CD4-positive, alpha-beta memory T cell (primary cell): ENCODE measurements at regions not wholly inside any gene's neighbourhood (a gene's known extent, or its start where the extent isn't known, plus 50 kb on each side); places are given as distances from the start of the nearest gene placed in this dataset.

ENCODE experiments used
- CTCF ChIA-PET: fragments of 350-600 bp; sonication (Branson Sonifier 250); formaldehyde crosslinking; loops from one replicate; lab custom pipeline; 2021; ENCODE audit warnings: inconsistent platforms; ENCODE audit not compliant: partially characterized antibody; lab: Charles Lee
- POLR2A ChIA-PET: fragments of 350-600 bp; sonication (Branson Sonifier 250); formaldehyde crosslinking; loops from one replicate; lab custom pipeline; 2021; ENCODE audit not compliant: partially characterized antibody; lab: Charles Lee
- DNase-seq, 5 donors: peaks; one replicate each; pipeline versions ENCODE4 v3.0.0 to v3.0.0-alpha.2; 2020 to 2022; ENCODE audit warnings: mixed read lengths in 1 of 5
- H3K27ac ChIP-seq: one replicate; pipeline ENCODE4 v1.7.0; 2013; ENCODE audit warnings: low read depth, low read length
- H3K27me3 ChIP-seq: 2 replicates; pipeline ENCODE4 v1.7.0; 2013; ENCODE audit warnings: mild to moderate bottlenecking, low read length, moderate library complexity; ENCODE audit not compliant: insufficient read depth
- H3K36me3 ChIP-seq: 2 replicates; pipeline ENCODE4 v1.7.0; 2013; ENCODE audit warnings: mild to moderate bottlenecking, low read length, moderate library complexity; ENCODE audit not compliant: insufficient read depth
- H3K4me1 ChIP-seq: 2 replicates; pipeline ENCODE4 v1.7.0; 2013; ENCODE audit warnings: mild to moderate bottlenecking, low read length, moderate library complexity; ENCODE audit not compliant: insufficient read depth
- H3K4me3 ChIP-seq, 2 donors: one replicate each; pipeline ENCODE4 v1.7.0; 2013; ENCODE audit warnings: low read length in 2 of 2, mild to moderate bottlenecking in 1 of 2
- H3K9me3 ChIP-seq, 2 donors: one replicate each; pipeline ENCODE4 v1.7.0; 2013; ENCODE audit warnings: low read length in 2 of 2, control low read depth in 1 of 2; ENCODE audit not compliant: control insufficient read depth in 1 of 2
- H3K27ac Mint-ChIP-seq, 7 donors: one replicate each; pipeline ENCODE4 v1.8.0; 2020 to 2021; ENCODE audit warnings: mixed read lengths in 7 of 7, mild to moderate bottlenecking in 6 of 7, inconsistent platforms in 3 of 7, moderate library complexity in 3 of 7
- H3K27me3 Mint-ChIP-seq, 2 donors: one replicate each; pipeline ENCODE4 v1.8.0; 2020 to 2021; ENCODE audit warnings: mixed read lengths in 2 of 2
- H3K36me3 Mint-ChIP-seq, 2 donors: one replicate each; pipeline ENCODE4 v1.8.0; 2020 to 2021; ENCODE audit warnings: mixed read lengths in 2 of 2, inconsistent platforms in 1 of 2, mild to moderate bottlenecking in 1 of 2
- H3K4me1 Mint-ChIP-seq, 4 donors: one replicate each; pipeline ENCODE4 v1.8.0; 2020 to 2021; ENCODE audit warnings: mixed read lengths in 4 of 4, mild to moderate bottlenecking in 1 of 4
- H3K4me3 Mint-ChIP-seq, 8 donors: one replicate each; pipeline ENCODE4 v1.8.0; 2020 to 2021; ENCODE audit warnings: mixed read lengths in 8 of 8, mild to moderate bottlenecking in 7 of 8, moderate library complexity in 6 of 8, inconsistent platforms in 3 of 8
- H3K9me3 Mint-ChIP-seq, 8 donors: one replicate each; pipeline ENCODE4 v1.8.0; 2020 to 2021; ENCODE audit warnings: mixed read lengths in 8 of 8, mild to moderate bottlenecking in 5 of 8, inconsistent platforms in 3 of 8, moderate library complexity in 1 of 8
- intact Hi-C: fragments of 100-400 bp; cut with micrococcal nuclease; formaldehyde crosslinking; loops from one replicate; pipeline ENCODE4 v1.15.1; 2023

- H3K4me1 ChIP-seq: no peaks in the 10 kb centered on the region
Measured at GRCh38 chr18:10289951-10290637, 164.3 kb upstream of the APCDD1 start.

DNA sequence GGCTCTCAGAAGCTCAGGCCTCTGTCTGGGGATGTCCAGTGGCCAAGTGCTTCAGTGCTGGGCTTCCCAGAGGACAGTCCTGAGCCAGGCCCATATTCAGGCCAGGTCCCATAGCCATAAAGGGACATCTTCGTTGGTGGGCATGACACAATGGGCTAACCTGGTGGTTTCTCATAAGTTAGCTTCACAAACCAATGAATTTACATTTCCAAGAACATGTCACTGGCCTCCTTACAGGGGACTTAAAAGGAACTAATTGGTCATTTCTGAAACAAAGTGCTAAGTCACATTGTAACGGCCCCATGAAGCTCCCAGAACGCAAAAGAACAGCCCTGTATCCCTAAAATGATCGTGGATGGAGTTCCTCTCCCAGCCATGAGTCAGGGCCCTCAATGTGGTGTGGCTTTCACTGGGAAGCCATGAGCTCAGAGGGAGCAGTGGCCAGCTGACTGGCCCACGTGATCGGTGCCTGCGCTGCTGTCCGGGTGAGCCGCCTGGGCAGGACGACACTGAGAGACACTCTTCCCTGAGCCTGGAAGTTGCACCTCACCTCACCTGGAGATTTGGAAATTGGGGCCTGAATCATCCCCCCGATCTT is 163.7 kb upstream of the APCDD1 start:
- Histone ChIP-seq H3K4me1 (no peaks in the 10 kb centered on the region), H3K27me3 (no peaks in the 10 kb centered on the region), H3K27ac (no peak overlapping the region), H3K4me3 (no peak overlapping the region), H3K36me3 (no peaks in the 10 kb centered on the region), H3K9me3 (no peaks in the 10 kb centered on the region)
- Mint-ChIP-seq H3K4me3 (no peak overlapping the region), H3K27me3 (no peaks in the 10 kb centered on the region), H3K4me1 (no peaks in the 10 kb centered on the region), H3K9me3 (peaks cover 0 to 11% (median 5%) of the 10 kb centered on the region in 8 donors), H3K36me3 (no peaks in the 10 kb centered on the region), H3K27ac (no peak overlapping the region)
- intact Hi-C loops: no loop called here
- CTCF ChIA-PET: no interaction called here
- DNase-seq: no peak
- POLR2A ChIA-PET: no interaction called here

More at GRCh38 chr18:10289951-10290637, 164.3 kb upstream of the APCDD1 start:
- Histone ChIP-seq H3K27me3 (no peaks in the 10 kb centered on the region), H3K27ac (no peak overlapping the region), H3K36me3 (no peaks in the 10 kb centered on the region), H3K4me3 (no peak overlapping the region), H3K9me3 (no peaks in the 10 kb centered on the region)
- Mint-ChIP-seq H3K27me3 (no peaks in the 10 kb centered on the region), H3K4me1 (no peaks in the 10 kb centered on the region), H3K9me3 (peaks cover 0 to 11% (median 5%) of the 10 kb centered on the region in 8 donors), H3K27ac (no peak overlapping the region), H3K36me3 (no peaks in the 10 kb centered on the region), H3K4me3 (no peak overlapping the region)
- CTCF ChIA-PET: no interaction called here
- POLR2A ChIA-PET: no interaction called here
- intact Hi-C loops: no loop called here
- DNase-seq: no peak

GRCh38 chr18:10291568-10291981 is 162.9 kb upstream of the APCDD1 start:
- H3K4me3 ChIP-seq: no peak overlapping the region
- no peaks in the 10 kb centered on the region for H3K9me3 ChIP-seq
- H3K36me3 Mint-ChIP-seq: no peaks in the 10 kb centered on the region
- no peaks in the 10 kb centered on the region for H3K36me3 ChIP-seq
- POLR2A ChIA-PET: no interaction called here
- H3K27me3 Mint-ChIP-seq: no peaks in the 10 kb centered on the region
- H3K27me3 ChIP-seq: no peaks in the 10 kb centered on the region
- H3K9me3 Mint-ChIP-seq: peaks cover 0 to 11% (median 4%) of the 10 kb centered on the region in 8 donors
- no peak overlapping the region for H3K27ac ChIP-seq
- CTCF ChIA-PET: no interaction called here
- intact Hi-C loops: no loop called here
- H3K4me1 ChIP-seq: no peaks in the 10 kb centered on the region
- no peaks in the 10 kb centered on the region for H3K4me1 Mint-ChIP-seq
- no peak overlapping the region for H3K4me3 Mint-ChIP-seq
- no peak for DNase-seq
- H3K27ac Mint-ChIP-seq: no peak overlapping the region

DNA sequence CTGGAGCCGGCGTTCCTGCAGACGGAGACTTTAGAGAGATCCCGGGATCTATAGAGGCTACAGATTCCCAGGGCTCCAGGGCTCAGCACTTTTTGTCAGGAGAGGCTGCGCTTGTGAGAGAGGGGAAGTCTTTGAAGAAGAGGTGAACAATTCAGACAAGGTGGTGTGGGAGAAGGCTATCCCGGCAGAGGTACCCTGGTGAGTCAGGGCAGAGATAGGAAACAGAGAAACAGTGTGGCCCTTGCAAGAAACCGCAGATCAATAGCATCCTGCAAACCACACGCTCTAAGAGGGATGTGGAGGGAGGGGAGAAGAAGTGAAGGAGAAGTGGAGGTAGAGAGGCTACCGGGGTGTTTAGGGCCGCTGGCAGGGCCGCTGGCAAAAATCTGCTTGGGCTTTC is 160.5 kb upstream of the APCDD1 start:
- Histone ChIP-seq H3K4me1 (no peaks in the 10 kb centered on the region), H3K9me3 (no peaks in the 10 kb centered on the region), H3K4me3 (no peak overlapping the region), H3K27ac (no peak overlapping the region), H3K27me3 (no peaks in the 10 kb centered on the region), H3K36me3 (no peaks in the 10 kb centered on the region)
- H3K27me3 Mint-ChIP-seq: peaks cover 1 to 2% of the 10 kb centered on the region in 2 donors
- H3K36me3 Mint-ChIP-seq: no peaks in the 10 kb centered on the region
- peaks cover 0 to 5% (median under 1%) of the 10 kb centered on the region in 8 donors for H3K9me3 Mint-ChIP-seq
- intact Hi-C loops: no loop called here
- H3K27ac Mint-ChIP-seq: no peak overlapping the region
- DNase-seq: no peak
- no peak overlapping the region for H3K4me3 Mint-ChIP-seq
- ChIA-PET CTCF (no interaction called here), POLR2A (no interaction called here)
- H3K4me1 Mint-ChIP-seq: no peaks in the 10 kb centered on the region

DNA sequence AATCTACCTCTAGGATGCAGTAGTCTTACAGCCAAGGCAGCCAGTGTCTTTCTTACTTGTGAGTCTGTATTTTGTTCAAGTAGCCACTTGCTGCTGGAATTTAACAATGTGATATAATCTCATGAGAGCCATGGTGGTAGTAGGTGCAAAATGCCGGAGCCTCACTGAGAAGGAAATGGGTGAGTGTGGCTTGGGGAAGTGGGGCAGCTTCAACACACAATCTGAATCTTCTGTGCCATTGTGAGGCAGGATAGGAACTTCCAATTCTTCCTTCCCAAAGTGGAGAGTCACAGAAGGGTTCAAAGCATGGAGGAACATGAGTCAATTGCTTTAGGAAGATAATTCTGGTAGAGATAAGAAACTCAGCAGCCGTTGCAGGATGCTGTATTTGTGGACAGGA is 158.7 kb upstream of the APCDD1 start:
- POLR2A ChIA-PET: no interaction called here
- H3K27ac ChIP-seq: no peak overlapping the region
- no peaks in the 10 kb centered on the region for H3K4me1 ChIP-seq
- H3K27ac Mint-ChIP-seq: no peak overlapping the region
- H3K27me3 ChIP-seq: no peaks in the 10 kb centered on the region
- no peaks in the 10 kb centered on the region for H3K4me1 Mint-ChIP-seq
- DNase-seq: no peak
- no peaks in the 10 kb centered on the region for H3K36me3 ChIP-seq
- no peak overlapping the region for H3K4me3 Mint-ChIP-seq
- intact Hi-C loops: no loop called here
- no peaks in the 10 kb centered on the region for H3K36me3 Mint-ChIP-seq
- no peaks in the 10 kb centered on the region for H3K9me3 ChIP-seq
- CTCF ChIA-PET: no interaction called here
- H3K9me3 Mint-ChIP-seq: no peaks in the 10 kb centered on the region
- peaks cover 1 to 2% of the 10 kb centered on the region in 2 donors for H3K27me3 Mint-ChIP-seq
- H3K4me3 ChIP-seq: no peak overlapping the region

- Mint-ChIP-seq H3K4me3 (no peak overlapping the region), H3K27me3 (peaks cover 2 to 3% of the 10 kb centered on the region in 2 donors), H3K27ac (no peak overlapping the region), H3K4me1 (no peaks in the 10 kb centered on the region), H3K9me3 (no peaks in the 10 kb centered on the region), H3K36me3 (no peaks in the 10 kb centered on the region)
- POLR2A ChIA-PET: no interaction called here
- Histone ChIP-seq H3K4me3 (no peak overlapping the region), H3K4me1 (no peaks in the 10 kb centered on the region), H3K36me3 (no peaks in the 10 kb centered on the region), H3K27ac (no peak overlapping the region), H3K9me3 (no peaks in the 10 kb centered on the region), H3K27me3 (no peaks in the 10 kb centered on the region)
- intact Hi-C loops: no loop called here
- CTCF ChIA-PET: no interaction called here
- DNase-seq: no peak
Measured at GRCh38 chr18:10296491-10296890, 157.9 kb upstream of the APCDD1 start.

- no peaks in the 10 kb centered on the region for H3K4me1 Mint-ChIP-seq
- no peaks in the 10 kb centered on the region for H3K9me3 Mint-ChIP-seq
- DNase-seq: no peak
- Histone ChIP-seq H3K27me3 (no peaks in the 10 kb centered on the region), H3K27ac (no peak overlapping the region), H3K4me3 (no peak overlapping the region), H3K9me3 (no peaks in the 10 kb centered on the region), H3K4me1 (no peaks in the 10 kb centered on the region), H3K36me3 (no peaks in the 10 kb centered on the region)
- no peaks in the 10 kb centered on the region for H3K36me3 Mint-ChIP-seq
- H3K4me3 Mint-ChIP-seq: no peak overlapping the region
- H3K27me3 Mint-ChIP-seq: peaks cover 2 to 3% of the 10 kb centered on the region in 2 donors
- POLR2A ChIA-PET: no interaction called here
- no peak overlapping the region for H3K27ac Mint-ChIP-seq
- intact Hi-C loops: no loop called here
- CTCF ChIA-PET: interaction anchor here (0.7 kb wide), 1 partner anchor 23 kb away, joined by 5 read pairs; no protein-coding TSS in a partner anchor
Measured at GRCh38 chr18:10297086-10297485, 157.3 kb upstream of the APCDD1 start.
